Stimulated activated CD8-positive, alpha-beta memory T cell treated with anti-CD3 and anti-CD28 coated beads, Interleukin-12 subunit alpha, Interleukin-12 subunit beta, amount 100 ng/mL, for 24 hours (primary cell): ENCODE measurements at regions not wholly inside any gene's neighbourhood (a gene's known extent, or its start where the extent isn't known, plus 50 kb on each side); places are given as distances from the start of the nearest gene placed in this dataset.

ENCODE experiments used
- DNase-seq: peaks from one replicate; pipeline ENCODE4 v3.0.0-alpha.2; 2020; ENCODE audit errors: extremely low read depth

DNA sequence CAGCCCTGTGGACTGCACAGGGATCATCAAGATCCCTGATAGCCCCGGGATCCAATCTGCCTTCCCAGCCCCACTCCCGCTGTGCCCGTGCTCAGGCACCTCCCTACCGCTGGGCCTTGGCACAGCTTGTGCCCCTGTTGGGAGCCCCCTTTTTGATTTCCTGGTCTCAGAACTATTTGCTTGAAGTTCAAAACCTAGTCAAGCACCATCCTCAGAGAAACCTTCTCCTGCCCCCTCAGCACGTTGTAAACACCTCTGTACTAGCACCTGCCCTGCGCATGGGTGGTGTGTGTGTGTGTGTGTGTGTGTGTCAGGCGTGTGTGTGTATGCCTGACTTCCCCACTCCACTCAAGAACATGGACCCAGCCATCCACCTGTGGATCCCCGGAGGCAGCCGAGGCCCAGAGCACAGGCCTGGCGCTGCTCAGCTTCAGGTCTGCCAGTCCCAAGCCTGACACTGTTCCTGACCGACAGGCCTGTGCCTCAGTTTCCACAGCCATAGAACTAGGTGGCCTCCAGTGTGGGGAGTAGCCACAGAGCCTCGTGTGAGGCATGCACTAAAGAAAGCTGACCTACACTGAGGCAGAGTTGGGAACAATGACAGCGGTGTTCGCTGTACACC lies 65.5 kb downstream of the ADRA2C start:
- no peak for DNase-seq

- DNase-seq = no peak
Observed at GRCh38 chr4:3832536-3833220, 66.5 kb downstream of the ADRA2C start.

DNA sequence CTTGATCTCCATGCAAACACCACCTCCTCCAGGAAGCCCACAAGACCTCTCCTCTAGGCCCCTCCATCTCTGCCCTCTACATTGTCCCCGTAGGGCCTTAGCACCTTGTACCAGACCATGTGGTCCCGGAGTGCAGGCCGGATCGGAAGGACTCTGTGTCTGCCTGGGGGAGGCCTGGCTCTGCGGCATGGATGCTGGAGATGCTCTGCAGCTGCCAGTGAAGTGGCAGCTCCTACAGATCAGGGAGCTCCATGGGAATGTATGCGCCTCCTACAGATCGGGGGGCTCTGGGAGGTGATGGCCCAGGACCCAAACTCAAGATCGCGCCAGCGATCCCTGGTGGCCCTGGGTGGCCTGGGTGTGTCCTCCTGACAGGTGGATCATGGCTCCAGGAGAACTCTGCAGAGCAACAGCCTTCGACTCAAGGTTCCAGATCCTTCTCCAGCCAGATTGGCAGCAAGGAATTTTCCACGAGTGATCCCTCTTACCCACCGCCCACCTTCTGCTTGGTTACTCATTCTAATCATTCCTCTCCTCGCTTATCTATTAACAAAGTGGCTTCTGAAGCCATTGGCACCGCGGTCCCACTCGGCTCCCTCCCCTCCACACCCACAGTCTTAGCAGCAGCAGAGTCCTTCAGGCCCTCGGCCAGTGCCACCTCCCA lies 67.3 kb downstream of the ADRA2C start:
- no peak for DNase-seq

- no peak for DNase-seq
Observed at GRCh38 chr4:3834186-3834662, 68.0 kb downstream of the ADRA2C start.

DNA sequence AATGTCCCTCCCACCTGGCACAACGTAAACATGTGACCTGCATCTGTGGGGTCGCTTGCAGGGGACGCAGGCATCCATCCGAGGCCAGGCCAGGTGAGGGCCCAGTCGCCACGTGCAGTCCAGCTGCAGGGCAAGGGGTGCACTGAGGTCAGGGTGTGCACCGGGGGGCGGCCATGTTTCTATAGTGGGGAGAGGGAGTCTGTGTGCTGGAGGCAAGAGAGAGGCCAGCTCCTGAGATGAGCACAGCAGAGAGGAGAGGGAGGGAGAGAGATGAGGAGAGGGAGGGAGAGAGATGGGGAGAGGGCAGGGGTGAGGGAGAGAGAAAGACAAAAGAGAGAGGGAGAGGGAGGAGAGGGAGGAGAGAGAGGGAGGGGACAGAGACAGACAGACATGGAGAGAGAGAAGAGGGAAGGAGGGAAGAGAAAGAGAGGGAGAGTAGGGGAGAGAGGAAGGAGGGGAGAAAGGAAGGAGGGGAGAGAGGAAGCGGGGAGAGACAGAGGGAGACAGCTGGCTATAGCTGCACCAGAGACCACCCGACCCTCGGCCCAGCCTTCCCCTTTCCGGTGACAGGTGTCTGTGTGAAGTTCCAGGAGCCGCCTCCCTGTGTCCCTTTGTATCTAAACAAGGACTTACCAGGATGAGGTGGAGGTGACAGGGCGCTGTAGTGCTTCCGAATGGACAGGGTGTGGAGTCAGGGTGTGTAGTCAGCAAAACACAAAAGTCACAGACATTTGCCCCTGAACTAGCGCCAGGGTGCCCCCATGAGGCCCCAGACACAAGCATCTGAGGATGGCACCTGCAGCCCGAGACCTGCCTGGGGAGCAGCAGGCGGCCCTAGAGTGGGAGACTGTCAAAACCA lies 68.7 kb downstream of the ADRA2C start:
- DNase-seq = no peak

DNA sequence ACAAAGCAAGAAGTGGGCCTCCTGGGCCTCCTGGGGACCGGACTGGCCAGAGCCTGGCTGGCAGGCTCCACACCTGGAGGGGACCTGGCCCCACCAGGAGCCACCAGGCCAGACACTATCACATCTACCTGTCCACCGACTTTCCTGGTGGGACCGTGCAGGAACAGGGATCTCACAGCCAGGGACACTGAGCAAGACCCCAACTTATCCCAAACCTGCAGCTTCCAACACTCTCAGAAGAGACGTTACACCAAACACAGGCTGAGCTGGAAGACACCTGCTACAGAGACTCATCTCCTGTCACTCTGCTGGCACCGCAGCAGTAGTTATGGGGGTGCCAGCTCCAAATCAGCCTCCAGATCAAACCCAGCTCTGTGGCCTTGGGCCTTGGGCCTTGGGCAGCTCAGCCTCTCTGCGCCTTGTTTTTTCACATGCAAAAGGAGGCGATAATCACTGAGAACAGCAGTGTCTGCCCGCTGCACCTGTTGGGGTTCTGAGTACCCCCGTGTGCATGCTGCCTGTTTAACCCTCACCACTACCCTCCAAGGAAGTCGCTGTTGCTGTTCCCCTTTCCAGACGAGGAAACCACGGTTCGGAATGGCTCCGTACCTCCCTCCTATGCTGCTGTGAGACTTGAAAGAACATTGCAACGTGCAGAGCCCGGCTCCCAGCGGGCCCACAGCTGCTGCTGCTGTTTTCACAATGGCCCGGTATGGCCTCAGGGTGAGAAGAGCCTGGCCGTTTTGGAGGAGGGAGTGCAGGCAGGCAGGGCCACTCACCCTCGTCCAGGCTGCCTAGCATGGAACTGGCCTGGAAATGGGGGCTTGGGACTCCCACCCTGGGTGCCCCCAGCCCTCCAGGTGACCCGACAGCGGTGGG lies 69.6 kb downstream of the ADRA2C start:
- DNase-seq = no peak

DNA sequence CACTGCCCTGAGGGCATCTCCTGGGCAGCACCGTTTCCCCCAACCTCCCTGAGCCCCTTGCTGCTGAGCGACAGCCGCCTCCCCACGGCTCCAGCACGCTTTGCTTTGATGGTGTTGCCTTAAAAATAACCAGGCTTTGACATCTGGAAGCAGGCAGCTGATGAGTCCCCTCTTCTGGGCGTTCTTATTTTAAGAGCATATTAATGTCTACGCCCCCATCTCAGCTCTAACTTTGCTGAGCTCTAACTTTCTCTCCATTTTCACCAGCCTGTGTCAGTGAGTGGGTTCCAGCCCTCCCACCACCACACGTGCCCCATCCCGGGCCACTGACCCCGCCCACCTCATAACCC lies 70.2 kb downstream of the ADRA2C start:
- no peak for DNase-seq

DNA sequence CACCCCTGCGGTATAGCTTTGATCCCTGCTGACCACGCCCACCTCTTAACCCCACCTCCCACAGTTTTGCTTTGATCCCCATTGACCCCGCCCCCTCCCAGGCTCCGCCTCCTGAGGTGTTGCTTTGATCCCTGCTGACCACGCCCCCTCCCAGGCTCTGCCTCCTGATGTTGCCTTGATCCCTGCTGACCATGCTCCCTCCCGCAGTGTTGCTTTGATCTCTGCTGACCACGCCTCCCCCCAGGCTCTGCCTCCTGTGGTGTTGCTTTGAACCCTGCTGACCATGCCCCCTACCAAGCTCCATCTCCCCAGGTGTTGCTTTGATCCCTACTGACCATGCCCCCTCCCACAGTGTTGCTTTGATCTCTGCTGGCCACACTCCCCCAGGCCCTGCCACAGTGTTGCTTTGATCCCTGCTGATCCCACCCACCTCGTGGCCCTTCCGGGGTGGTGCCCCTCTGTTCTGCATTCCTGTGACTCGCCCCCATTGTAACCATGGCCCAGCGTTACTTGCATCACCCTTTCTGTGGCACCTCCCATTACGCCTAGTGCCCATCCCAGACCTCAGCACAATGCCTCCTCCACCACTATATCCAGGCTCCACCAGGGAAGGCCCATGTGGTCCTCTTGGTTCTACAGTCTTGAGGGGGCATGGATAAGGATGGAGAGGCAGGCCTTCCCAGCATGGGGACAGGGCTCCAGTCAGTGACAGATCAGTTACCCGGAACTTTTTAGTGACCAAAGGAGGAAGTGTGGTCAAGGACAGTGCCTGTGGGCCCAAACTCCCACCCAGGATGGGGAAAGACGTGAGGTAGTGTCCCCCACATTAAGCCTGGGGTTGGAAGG lies 70.8 kb downstream of the ADRA2C start:
- DNase-seq = no peak

DNA sequence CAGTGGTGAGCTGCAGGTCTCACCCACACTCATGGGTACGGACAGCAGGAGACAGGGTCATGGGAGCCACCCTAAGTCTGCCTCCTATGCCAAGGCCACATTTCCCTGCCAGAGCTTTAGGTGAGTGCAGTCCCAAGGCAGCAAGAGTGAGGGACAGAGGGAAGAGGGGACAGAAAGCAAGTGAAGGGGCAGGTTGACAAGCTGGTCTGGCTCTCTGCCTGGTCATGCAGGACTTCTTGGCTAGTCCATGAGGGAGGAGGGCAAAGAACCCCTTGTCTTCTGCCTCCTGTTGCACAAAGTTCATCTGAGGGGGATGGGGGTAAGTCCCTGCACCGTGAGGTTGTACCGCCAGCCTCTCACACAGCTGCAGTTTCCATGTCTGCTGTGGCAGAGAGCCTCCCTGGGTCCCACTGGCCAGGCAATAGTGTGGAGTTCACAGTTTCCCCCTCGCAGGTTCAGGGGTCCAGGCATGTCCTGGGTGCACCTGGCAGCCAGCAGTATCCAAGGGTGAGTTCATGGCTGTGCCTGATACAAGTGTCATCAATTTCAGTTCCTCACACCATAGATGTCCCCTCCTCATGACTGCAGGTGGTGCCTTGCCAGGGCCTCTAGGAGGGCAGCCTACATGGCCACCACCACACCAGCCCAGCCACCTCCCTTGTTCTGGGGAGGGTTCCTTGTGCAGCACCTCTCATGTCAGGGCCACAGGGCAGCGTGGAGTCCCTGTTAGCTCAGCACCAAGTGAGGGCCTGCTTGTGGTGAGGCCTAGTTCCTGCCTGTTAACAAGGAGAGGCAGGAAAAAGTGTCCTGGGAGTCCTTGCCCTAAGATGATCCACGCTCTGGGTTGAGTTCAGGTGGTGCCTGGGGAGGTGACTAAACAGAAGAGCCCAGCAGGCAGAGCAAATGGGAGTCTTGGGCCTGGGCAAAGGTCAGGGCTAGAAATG lies 72.5 kb downstream of the ADRA2C start:
- no peak for DNase-seq

- no peak for DNase-seq
Observed at GRCh38 chr4:3845094-3845743, 79.0 kb downstream of the ADRA2C start.

GRCh38 chr4:3845744-3846429 lies 79.7 kb downstream of the ADRA2C start:
- no peak for DNase-seq

DNA sequence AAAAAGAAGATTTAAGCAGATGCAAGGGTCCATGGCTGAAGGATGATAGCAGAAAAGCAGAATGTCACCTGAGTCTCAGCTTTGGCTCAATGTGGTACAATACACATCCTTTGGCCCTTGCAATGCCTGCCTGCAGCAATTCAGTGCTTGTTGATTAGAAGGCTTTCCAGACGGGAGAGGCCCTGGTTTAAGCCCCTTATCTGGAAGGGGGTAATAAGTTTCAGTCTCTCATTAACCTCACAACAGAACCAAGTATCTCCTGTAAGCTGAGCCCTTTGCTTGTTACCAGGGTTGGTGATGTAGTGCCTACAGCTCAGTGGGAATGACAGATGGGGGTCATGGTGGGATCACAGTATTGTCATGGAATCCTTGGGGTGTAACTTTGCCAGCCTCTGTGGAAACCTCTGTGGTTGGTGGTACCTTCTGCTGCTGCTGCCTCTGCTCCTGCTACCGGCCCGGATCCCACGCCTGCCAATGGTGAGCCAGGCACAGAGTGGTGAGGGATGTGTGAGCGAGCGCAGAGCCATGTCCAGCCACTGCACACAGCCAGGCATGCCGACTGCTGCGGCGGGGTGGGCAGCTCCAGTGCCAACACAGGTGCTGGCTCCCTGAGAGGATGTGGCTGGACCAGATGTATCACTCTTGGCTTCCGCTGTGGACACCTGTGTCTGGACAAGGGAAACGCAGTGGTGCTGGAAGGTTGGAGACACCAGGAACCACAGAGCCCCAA lies 81.2 kb downstream of the ADRA2C start:
- DNase-seq = no peak

DNA sequence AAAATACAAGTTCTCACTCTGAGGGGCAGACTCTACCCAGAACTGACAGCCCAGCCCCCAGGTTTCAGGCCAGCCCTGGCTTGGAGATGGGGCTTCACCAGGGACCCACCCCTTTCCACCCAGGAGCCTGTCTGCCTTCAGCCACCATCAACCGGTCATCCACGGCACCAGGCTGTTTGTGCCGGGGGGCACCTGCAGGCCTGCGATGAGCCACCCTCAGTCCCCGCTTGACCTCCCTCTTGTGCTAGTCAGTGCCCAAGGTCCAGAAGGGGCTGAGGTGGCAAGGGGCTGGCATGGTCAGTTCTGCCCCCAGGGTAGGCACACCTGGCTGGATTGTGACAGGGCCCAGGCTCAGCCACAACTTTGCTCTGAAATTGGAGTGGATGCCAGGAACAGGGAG lies 82.1 kb downstream of the ADRA2C start:
- no peak for DNase-seq

DNA sequence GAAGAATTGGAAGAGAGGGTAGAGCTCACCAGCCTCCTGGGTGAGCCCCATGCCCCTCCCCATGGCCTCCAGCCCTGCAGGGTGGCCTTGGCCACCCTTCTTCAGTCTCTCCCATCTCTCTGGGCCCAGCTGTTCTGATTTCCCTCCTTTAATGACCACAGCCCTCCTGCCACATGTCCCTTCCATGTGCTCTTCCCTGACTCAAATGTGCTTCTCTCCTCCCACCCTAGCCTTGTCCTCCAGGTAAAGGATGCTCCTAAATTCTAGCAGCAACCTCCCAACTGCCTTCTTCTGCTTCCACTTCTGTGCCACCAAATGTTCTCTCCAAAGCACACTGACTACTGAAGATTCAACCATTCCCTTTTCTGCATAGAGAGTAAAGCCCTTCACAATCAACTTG lies 83.0 kb downstream of the ADRA2C start:
- no peak for DNase-seq

- DNase-seq = no peak
Observed at GRCh38 chr4:3850128-3850527, 83.9 kb downstream of the ADRA2C start.

- DNase-seq = no peak
Observed at GRCh38 chr4:3851211-3851610, 85.0 kb downstream of the ADRA2C start.

DNA sequence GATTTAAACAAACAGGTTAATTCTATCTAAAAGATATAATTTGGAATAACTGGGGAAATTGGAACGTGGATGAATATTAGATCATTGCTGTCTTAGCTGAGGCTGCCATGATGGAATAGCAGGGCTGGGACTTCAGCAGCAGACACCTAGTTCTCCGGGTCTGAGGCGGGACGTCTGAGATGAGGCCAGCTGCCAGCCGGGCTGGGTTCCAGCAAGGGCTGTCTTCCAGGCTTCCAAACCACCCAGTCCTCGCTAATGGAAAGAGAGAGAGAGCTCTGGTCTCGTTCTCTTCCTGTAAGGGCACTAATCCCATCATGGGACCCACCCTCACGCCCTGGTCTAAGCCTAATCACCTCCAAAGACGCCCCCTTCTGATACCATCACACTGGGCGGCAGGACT lies 85.7 kb downstream of the ADRA2C start:
- DNase-seq = no peak
